Gastroesophageal sphincter (tissue), 4 donors: ENCODE measurements at regions not wholly inside any gene's neighbourhood (a gene's known extent, or its start where the extent isn't known, plus 50 kb on each side); places are given as distances from the start of the nearest gene placed in this dataset.

Experiments
- ATAC-seq: fragments of 150-250 bp; one replicate; pipeline ENCODE4 v1.9.1; 2016; ENCODE audit warnings: mild to moderate bottlenecking, moderate library complexity
- H3K27ac ChIP-seq, 4 donors: fragments of 200-600 bp; sonication (generic) in 3 of 4; 1 replicate in 3 of 4; 2 replicates in 1 of 4; pipeline ENCODE4 v1.5.1; 2016 to 2019
- H3K27me3 ChIP-seq: fragments of 200-600 bp; sonication (generic); one replicate; pipeline ENCODE4 v1.5.1; 2019
- H3K36me3 ChIP-seq, 2 donors: fragments of 200-600 bp; sonication (generic); one replicate each; pipeline ENCODE4 v1.5.1; 2019; ENCODE audit warnings: control low read depth in 1 of 2
- H3K4me1 ChIP-seq, 3 donors: fragments of 200-600 bp; sonication (generic); 1 replicate in 2 of 3; 2 replicates in 1 of 3; pipeline ENCODE4 v1.5.1; 2016 to 2019; ENCODE audit warnings: control low read depth in 2 of 3
- H3K4me3 ChIP-seq, 2 donors: fragments of 200-600 bp; sonication (generic); one replicate each; pipeline ENCODE4 v1.5.1; 2019; ENCODE audit warnings: mild to moderate bottlenecking in 1 of 2, moderate library complexity in 1 of 2
- H3K9me3 ChIP-seq, 3 donors: fragments of 200-600 bp; sonication (generic); one replicate each; pipeline ENCODE4 v1.5.1; 2017 to 2019; ENCODE audit warnings: control low read depth in 2 of 3
- EP300 ChIP-seq: sonication (generic); formaldehyde crosslinking; IDR thresholded peaks from one replicate; pipeline ENCODE4 v1.6.1; 2017; ENCODE audit warnings: antibody characterized with exemption, mild to moderate bottlenecking
- POLR2A ChIP-seq, 2 donors: fragments of 450-650 bp; IDR thresholded peaks; one replicate each; pipeline ENCODE4 v1.6.1; 2017; ENCODE audit warnings: antibody characterized with exemption in 2 of 2, mild to moderate bottlenecking in 2 of 2, moderate library complexity in 1 of 2
- POLR2AphosphoS5 ChIP-seq: sonication (generic); formaldehyde crosslinking; IDR thresholded peaks from one replicate; pipeline ENCODE4 v1.6.1; 2017; ENCODE audit warnings: antibody characterized with exemption
- WGBS, 2 donors: methylation state at CpG; one replicate each; pipeline ENCODE4 v1.1.5; 2018; ENCODE audit warnings: low coverage in 1 of 2; 5-methylcytosine and 5-hydroxymethylcytosine counted together
- TF ChIP-seq, protein P1 (sequence below), 4 experiments: fragments of 200-600 bp in 2 of 4; fragments of 450-650 bp in 2 of 4; sonication (generic) in 1 of 4; IDR thresholded peaks; one replicate each; pipeline ENCODE4 v1.5.1; 2017 to 2019; ENCODE audit warnings: antibody characterized with exemption in 4 of 4, mild to moderate bottlenecking in 2 of 4, moderate library complexity in 2 of 4

DNA sequence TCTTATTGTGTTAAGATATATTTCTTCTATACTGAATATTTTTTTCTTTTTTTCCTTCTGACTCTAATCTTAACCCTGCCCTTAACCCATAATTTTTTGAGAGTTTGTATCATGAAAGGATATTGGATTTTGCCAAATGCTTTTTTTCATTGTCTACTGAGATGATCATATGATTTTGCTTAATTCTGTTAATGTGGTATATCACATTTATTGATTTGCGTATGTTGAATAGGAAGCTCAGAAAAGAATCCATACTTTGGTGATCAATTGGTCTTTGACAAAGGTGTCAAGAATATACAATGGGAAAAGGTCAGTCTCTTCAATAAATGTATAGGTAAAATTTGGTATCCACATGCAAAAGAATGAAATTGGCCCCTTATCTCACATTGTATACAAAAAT is 588.8 kb upstream of the ADGRB3 start:
- TF ChIP-seq EP300 (no peak), POLR2A (IDR thresholded peaks at IDR 0.05) (no peak), POLR2AphosphoS5 (no peak)
- TF ChIP-seq, protein P1, sequence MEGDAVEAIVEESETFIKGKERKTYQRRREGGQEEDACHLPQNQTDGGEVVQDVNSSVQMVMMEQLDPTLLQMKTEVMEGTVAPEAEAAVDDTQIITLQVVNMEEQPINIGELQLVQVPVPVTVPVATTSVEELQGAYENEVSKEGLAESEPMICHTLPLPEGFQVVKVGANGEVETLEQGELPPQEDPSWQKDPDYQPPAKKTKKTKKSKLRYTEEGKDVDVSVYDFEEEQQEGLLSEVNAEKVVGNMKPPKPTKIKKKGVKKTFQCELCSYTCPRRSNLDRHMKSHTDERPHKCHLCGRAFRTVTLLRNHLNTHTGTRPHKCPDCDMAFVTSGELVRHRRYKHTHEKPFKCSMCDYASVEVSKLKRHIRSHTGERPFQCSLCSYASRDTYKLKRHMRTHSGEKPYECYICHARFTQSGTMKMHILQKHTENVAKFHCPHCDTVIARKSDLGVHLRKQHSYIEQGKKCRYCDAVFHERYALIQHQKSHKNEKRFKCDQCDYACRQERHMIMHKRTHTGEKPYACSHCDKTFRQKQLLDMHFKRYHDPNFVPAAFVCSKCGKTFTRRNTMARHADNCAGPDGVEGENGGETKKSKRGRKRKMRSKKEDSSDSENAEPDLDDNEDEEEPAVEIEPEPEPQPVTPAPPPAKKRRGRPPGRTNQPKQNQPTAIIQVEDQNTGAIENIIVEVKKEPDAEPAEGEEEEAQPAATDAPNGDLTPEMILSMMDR (IDR thresholded peaks at IDR 0.05) = no peak
- no peaks in the 10 kb centered on the region for H3K36me3 ChIP-seq
- H3K27me3 ChIP-seq = no peaks in the 10 kb centered on the region
- H3K4me1 ChIP-seq = no peaks in the 10 kb centered on the region
- WGBS, 2 donors = 80 to 100% methylated on average over 1 of the region's 1 CpG
- no peak for ATAC-seq
- no peak overlapping the region for H3K4me3 ChIP-seq
- no peak overlapping the region for H3K27ac ChIP-seq
- no peaks in the 10 kb centered on the region for H3K9me3 ChIP-seq

- ATAC-seq = no peak
- Histone ChIP-seq H3K36me3 (no peaks in the 10 kb centered on the region), H3K27me3 (no peaks in the 10 kb centered on the region), H3K27ac (no peak overlapping the region), H3K4me3 (no peak overlapping the region), H3K9me3 (no peaks in the 10 kb centered on the region), H3K4me1 (no peaks in the 10 kb centered on the region)
- WGBS, 2 donors = 72 to 88% methylated on average over 4 of the region's 4 CpGs
- TF ChIP-seq POLR2AphosphoS5 (no peak), POLR2A (IDR thresholded peaks at IDR 0.05) (no peak), EP300 (no peak)
- TF ChIP-seq, protein P1 (IDR thresholded peaks at IDR 0.05) = no peak
Measured at GRCh38 chr6:68045193-68045592, 589.9 kb upstream of the ADGRB3 start.

DNA sequence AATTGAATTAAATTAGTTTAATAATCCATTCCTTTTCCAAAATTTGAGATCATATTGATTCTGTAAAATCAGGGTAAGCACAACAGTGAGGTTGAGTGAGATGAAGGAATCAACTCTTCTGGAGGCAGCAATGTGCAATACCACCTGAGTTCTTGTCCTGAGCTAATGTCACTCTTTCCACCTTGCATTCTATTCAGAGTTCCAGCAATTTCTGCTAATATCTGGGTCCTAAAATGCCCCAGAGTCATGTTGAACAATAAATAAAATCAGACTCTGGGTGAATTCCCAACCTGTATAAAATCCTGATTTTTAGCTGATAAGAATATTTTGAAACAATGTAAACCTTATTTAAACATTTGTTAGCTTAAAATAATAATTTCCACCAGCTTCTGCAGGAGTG is 590.8 kb upstream of the ADGRB3 start:
- no peak overlapping the region for H3K27ac ChIP-seq
- no peaks in the 10 kb centered on the region for H3K27me3 ChIP-seq
- no peaks in the 10 kb centered on the region for H3K9me3 ChIP-seq
- ATAC-seq = no peak
- TF ChIP-seq POLR2A (IDR thresholded peaks at IDR 0.05) (no peak), EP300 (no peak), POLR2AphosphoS5 (no peak)
- TF ChIP-seq, protein P1 (IDR thresholded peaks at IDR 0.05) = no peak
- H3K4me3 ChIP-seq = no peak overlapping the region
- H3K36me3 ChIP-seq = no peaks in the 10 kb centered on the region
- no peaks in the 10 kb centered on the region for H3K4me1 ChIP-seq

GRCh38 chr6:68043122-68043398 is 592.0 kb upstream of the ADGRB3 start:
- H3K9me3 ChIP-seq = no peaks in the 10 kb centered on the region
- no peak overlapping the region for H3K27ac ChIP-seq
- ATAC-seq = no peak

GRCh38 chr6:68042339-68043121 is 592.6 kb upstream of the ADGRB3 start:
- 62 to 69% methylated on average over 4 of the region's 4 CpGs for WGBS, 2 donors
- no peaks in the 10 kb centered on the region for H3K27me3 ChIP-seq
- ATAC-seq = no peak
- H3K9me3 ChIP-seq = no peaks in the 10 kb centered on the region
- no peak overlapping the region for H3K4me3 ChIP-seq
- TF ChIP-seq, protein P1 (IDR thresholded peaks at IDR 0.05) = no peak
- TF ChIP-seq POLR2A (IDR thresholded peaks at IDR 0.05) (no peak), EP300 (no peak), POLR2AphosphoS5 (no peak)
- H3K27ac ChIP-seq = no peak overlapping the region
- H3K36me3 ChIP-seq = no peaks in the 10 kb centered on the region
- no peaks in the 10 kb centered on the region for H3K4me1 ChIP-seq

More at GRCh38 chr6:68043122-68043398, 592.0 kb upstream of the ADGRB3 start:
- TF ChIP-seq POLR2AphosphoS5 = no peak
- TF ChIP-seq, protein P1 (IDR thresholded peaks at IDR 0.05) = no peak
- no peak for TF ChIP-seq EP300
- no peak for TF ChIP-seq POLR2A (IDR thresholded peaks at IDR 0.05)
- no peaks in the 10 kb centered on the region for H3K4me1 ChIP-seq
- H3K4me3 ChIP-seq = no peak overlapping the region
- no peaks in the 10 kb centered on the region for H3K27me3 ChIP-seq
- no peaks in the 10 kb centered on the region for H3K36me3 ChIP-seq
